Activated CD8-positive, alpha-beta T cell treated with anti-CD3 and anti-CD28 coated beads, Interleukin-2, amount 10 ng/mL, durations not matched to agents 7 days and 5 days (primary cell): ENCODE measurements at regions not wholly inside any gene's neighbourhood (a gene's known extent, or its start where the extent isn't known, plus 50 kb on each side); places are given as distances from the start of the nearest gene placed in this dataset.

ENCODE experiments used
- ATAC-seq: fragments of 150-1000 bp; cut with Tn5 transposase; one replicate; pipeline ENCODE4 v1.10.0; 2021; ENCODE audit warnings: moderate library complexity
- CTCF ChIA-PET: fragments of 350-600 bp; sonication (Branson Sonifier 250); formaldehyde crosslinking; loops from one replicate; lab custom pipeline; 2021; ENCODE audit warnings: antibody characterized with exemption; lab: Charles Lee
- POLR2A ChIA-PET: fragments of 350-600 bp; sonication (Branson Sonifier 250); formaldehyde crosslinking; loops from one replicate; lab custom pipeline; 2021; ENCODE audit warnings: antibody characterized with exemption; lab: Charles Lee
- DNase-seq: peaks from one replicate; pipeline ENCODE4 v3.0.0-alpha.2; 2020
- H3K27ac Mint-ChIP-seq: one replicate; pipeline ENCODE4 v1.8.0; 2021; ENCODE audit warnings: mild to moderate bottlenecking, mixed read lengths
- H3K27me3 Mint-ChIP-seq: one replicate; pipeline ENCODE4 v1.8.0; 2021; ENCODE audit warnings: low read depth, mixed read lengths
- H3K36me3 Mint-ChIP-seq: one replicate; pipeline ENCODE4 v1.8.0; 2021; ENCODE audit warnings: low read depth, mixed read lengths
- H3K4me1 Mint-ChIP-seq: one replicate; pipeline ENCODE4 v1.8.0; 2021; ENCODE audit warnings: low read depth, mixed read lengths
- H3K4me3 Mint-ChIP-seq: one replicate; pipeline ENCODE4 v1.8.0; 2021; ENCODE audit warnings: mild to moderate bottlenecking, mixed read lengths
- H3K9me3 Mint-ChIP-seq: one replicate; pipeline ENCODE4 v1.8.0; 2022; ENCODE audit warnings: mixed read lengths; ENCODE audit not compliant: insufficient read depth

DNA sequence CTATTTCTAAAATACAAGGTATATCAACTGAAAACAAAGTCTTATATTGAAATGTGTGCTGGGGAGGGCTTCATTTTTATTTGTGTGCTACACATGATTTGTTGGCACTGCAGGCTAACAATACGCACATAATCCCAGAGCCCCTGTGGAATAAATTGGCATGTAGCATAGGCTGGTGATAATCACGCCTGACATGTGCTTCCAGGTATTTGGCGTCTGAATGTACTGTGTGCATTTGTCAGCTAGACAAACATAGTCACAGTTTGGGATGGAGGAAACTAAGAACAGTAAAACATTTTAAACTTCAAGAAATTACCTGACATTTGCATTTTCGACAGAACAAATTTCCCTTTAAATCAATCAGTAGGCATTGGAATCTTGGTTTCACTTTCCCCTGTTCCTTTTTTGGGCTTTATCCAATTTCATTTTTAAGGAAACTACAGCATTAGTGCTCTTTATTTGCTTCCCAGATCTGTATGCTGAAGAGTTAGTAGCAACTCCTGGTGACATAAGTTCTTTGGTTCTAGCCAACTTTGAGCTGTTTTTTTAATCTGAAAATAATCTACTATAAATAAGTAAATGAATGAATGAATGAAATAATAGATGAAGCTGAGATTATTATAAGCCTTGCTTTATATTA, 472.3 kb downstream of the PDHA2 start:
- DNase-seq (no peak), ATAC-seq (no peak)
- Mint-ChIP-seq H3K4me3 (no peak overlapping the region), H3K27ac (no peak overlapping the region), H3K9me3 (no peaks in the 10 kb centered on the region), H3K27me3 (no peaks in the 10 kb centered on the region), H3K36me3 (no peaks in the 10 kb centered on the region), H3K4me1 (no peaks in the 10 kb centered on the region)
- CTCF ChIA-PET: no interaction called here
- POLR2A ChIA-PET: no interaction called here

DNA sequence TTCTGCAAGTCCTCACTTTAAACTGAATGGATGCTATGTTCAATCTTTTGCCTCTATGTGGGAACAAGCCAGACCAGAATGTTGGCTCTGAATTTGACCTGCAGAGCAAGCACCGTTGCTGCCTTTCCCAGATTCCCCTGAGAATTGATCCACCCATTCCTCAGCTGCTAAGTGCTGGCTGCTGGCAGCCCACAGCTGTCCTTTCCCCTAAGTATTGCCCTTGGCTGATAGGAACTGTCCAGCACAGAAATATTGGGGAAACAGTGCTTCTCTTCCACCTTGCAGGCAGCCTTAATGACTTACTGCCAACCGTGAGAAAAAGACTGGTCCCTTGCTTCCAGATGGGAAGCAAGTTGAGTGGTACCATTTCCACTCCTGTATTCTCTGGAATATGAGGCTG, 475.9 kb downstream of the PDHA2 start:
- POLR2A ChIA-PET: no interaction called here
- no peak overlapping the region for H3K27ac Mint-ChIP-seq
- H3K4me1 Mint-ChIP-seq: no peaks in the 10 kb centered on the region
- no peaks in the 10 kb centered on the region for H3K27me3 Mint-ChIP-seq
- no peaks in the 10 kb centered on the region for H3K36me3 Mint-ChIP-seq
- no peaks in the 10 kb centered on the region for H3K9me3 Mint-ChIP-seq
- ATAC-seq (no peak), DNase-seq (no peak)
- CTCF ChIA-PET: no interaction called here
- no peak overlapping the region for H3K4me3 Mint-ChIP-seq

DNA sequence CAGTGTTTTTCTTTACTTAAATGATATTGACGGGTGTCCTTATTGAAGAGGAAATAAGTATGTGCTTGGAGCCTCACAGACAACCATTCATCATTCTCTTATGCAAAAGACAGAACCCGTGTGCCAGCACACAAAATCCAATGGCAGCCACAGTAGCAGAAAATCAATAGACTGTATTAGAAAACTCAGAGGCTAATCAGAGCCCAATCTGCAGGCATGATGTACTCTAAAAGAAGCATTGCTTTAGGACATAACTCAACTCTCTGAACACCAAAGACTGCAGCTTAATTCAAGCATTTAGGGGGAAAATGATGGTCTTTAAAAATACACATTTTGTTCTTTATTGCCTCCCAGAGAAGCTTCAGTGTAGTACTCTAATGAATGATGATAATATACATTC, 476.9 kb downstream of the PDHA2 start:
- H3K4me1 Mint-ChIP-seq: no peaks in the 10 kb centered on the region
- H3K9me3 Mint-ChIP-seq: no peaks in the 10 kb centered on the region
- H3K27me3 Mint-ChIP-seq: no peaks in the 10 kb centered on the region
- POLR2A ChIA-PET: no interaction called here
- no peaks in the 10 kb centered on the region for H3K36me3 Mint-ChIP-seq
- DNase-seq (no peak), ATAC-seq (no peak)
- CTCF ChIA-PET: no interaction called here
- no peak overlapping the region for H3K27ac Mint-ChIP-seq
- H3K4me3 Mint-ChIP-seq: no peak overlapping the region

DNA sequence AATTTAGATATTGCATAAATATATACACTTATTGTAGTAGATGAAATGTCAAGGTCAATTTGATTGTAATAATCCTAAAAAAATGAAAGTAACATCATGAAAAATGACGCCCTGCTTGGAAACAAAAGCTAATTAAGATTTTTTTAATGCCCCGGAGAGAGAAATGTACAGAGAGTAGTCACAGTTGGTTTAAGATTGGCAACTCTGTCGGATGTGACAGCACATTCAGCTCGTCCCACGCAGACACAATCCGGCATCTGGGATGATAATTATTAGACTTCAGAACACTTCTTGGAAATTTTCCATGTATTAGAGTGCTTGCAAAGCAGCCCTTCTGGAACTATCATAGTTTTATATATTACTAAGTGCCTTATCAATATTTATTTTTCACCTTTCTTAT, 478.0 kb downstream of the PDHA2 start:
- DNase-seq: no peak
- ChIA-PET CTCF (no interaction called here), POLR2A (no interaction called here)
- Mint-ChIP-seq H3K27me3 (no peaks in the 10 kb centered on the region), H3K27ac (no peak overlapping the region), H3K4me1 (no peaks in the 10 kb centered on the region), H3K36me3 (no peaks in the 10 kb centered on the region), H3K4me3 (no peak overlapping the region), H3K9me3 (no peaks in the 10 kb centered on the region)
- no peak for ATAC-seq

DNA sequence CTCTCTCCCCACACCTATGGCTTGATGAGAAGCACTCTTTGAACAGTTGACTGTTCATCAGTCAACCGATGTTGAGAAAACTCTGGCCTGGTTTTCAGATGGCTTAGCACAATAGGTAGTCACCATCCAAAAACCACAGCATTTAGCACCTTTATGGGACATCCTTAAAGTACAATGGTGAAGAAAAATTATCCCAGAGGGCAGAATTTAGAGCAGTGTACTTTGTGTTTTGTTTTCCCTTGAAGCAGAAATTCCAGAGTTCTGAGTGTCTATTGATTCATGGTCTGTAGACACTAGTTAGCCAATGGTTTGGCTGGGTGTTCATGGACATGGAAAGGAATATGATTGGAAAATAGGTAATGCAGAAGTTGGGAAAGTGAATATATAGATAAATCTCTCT, 487.0 kb downstream of the PDHA2 start:
- H3K36me3 Mint-ChIP-seq: no peaks in the 10 kb centered on the region
- no peak overlapping the region for H3K27ac Mint-ChIP-seq
- no peaks in the 10 kb centered on the region for H3K4me1 Mint-ChIP-seq
- no peak for ATAC-seq
- H3K27me3 Mint-ChIP-seq: no peaks in the 10 kb centered on the region
- H3K4me3 Mint-ChIP-seq: no peak overlapping the region
- POLR2A ChIA-PET: no interaction called here
- no peak for DNase-seq
- CTCF ChIA-PET: no interaction called here
- peaks cover 6% of the 10 kb centered on the region for H3K9me3 Mint-ChIP-seq

DNA sequence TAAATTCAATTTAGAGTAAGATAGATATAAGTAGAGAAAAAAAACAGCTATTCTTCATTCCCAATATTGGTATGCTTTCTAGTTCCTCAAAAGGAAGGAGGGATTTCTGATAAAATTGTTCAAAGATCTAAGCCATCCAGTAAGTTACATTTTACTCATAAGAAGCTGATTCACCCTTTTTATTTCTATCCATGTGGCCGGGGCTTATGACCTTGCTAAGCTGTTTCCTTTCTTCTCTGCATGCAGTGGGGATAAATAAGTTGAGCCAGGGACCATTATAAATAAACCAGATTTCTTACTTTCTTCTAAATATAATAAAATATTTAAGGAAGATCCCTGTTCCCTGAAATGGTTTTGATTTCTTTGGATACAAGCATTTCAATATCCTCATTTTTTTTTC, 502.3 kb downstream of the PDHA2 start:
- DNase-seq (no peak), ATAC-seq (no peak)
- H3K27me3 Mint-ChIP-seq: no peaks in the 10 kb centered on the region
- ChIA-PET CTCF (no interaction called here), POLR2A (no interaction called here)
- H3K9me3 Mint-ChIP-seq: peaks cover 9% of the 10 kb centered on the region
- no peak overlapping the region for H3K27ac Mint-ChIP-seq
- no peaks in the 10 kb centered on the region for H3K4me1 Mint-ChIP-seq
- H3K36me3 Mint-ChIP-seq: no peaks in the 10 kb centered on the region
- no peak overlapping the region for H3K4me3 Mint-ChIP-seq

DNA sequence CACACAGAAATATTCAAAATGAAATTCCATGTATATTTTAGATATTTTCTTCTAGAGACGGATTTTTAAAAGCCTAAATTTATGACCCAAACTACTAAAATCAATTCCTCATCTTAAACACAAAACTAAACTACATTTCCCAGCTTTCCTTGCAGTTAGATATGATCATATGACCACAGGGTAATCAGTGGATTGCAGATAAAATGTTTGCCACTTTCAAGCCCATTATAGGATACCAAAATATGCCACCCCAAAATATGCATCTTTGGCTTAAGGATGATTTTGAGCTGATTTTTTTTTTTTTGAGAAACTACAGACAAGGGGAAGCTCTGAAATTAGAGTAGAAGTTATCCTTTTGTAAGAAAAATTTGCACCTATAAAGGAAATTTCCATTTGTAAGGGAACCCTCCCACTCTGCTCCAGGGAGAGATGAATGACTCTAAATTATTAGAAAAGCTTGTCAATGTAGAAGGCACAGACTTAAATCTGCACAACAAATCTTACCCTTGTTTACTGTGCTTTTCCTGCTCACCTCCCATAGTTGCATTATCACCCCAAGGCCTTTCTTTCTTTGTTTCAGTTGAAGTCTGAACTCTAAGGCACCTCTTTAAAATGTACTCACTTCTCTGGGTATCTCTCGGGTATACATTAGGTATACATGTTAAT, 503.0 kb downstream of the PDHA2 start:
- CTCF ChIA-PET: no interaction called here
- H3K4me1 Mint-ChIP-seq: no peaks in the 10 kb centered on the region
- H3K4me3 Mint-ChIP-seq: no peak overlapping the region
- POLR2A ChIA-PET: no interaction called here
- ATAC-seq: no peak
- H3K27ac Mint-ChIP-seq: no peak overlapping the region
- DNase-seq: no peak
- no peaks in the 10 kb centered on the region for H3K36me3 Mint-ChIP-seq
- no peaks in the 10 kb centered on the region for H3K27me3 Mint-ChIP-seq
- peaks cover 10% of the 10 kb centered on the region for H3K9me3 Mint-ChIP-seq

DNA sequence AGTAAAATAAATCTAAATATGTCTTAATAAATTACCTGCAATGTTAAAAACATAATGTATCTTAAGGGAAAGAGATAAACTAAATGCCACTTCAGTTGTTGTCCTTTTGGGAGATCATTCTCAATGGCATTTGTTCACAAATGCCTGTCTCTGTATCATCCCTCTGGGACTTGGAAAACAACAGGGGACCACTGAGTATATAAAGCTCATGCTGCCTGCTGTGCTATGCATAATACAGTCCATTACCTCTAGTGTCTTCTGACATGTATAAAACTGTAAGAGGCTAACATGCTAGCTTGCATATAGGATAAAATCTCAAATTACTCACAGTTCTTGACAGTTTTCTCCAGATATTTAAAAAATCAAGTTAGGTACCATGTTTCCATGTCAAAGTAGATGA, 503.9 kb downstream of the PDHA2 start:
- no peak for ATAC-seq
- no peaks in the 10 kb centered on the region for H3K27me3 Mint-ChIP-seq
- ChIA-PET POLR2A (no interaction called here), CTCF (no interaction called here)
- DNase-seq: no peak
- peaks cover 8% of the 10 kb centered on the region for H3K9me3 Mint-ChIP-seq
- H3K36me3 Mint-ChIP-seq: no peaks in the 10 kb centered on the region
- no peaks in the 10 kb centered on the region for H3K4me1 Mint-ChIP-seq
- no peak overlapping the region for H3K27ac Mint-ChIP-seq
- H3K4me3 Mint-ChIP-seq: no peak overlapping the region

DNA sequence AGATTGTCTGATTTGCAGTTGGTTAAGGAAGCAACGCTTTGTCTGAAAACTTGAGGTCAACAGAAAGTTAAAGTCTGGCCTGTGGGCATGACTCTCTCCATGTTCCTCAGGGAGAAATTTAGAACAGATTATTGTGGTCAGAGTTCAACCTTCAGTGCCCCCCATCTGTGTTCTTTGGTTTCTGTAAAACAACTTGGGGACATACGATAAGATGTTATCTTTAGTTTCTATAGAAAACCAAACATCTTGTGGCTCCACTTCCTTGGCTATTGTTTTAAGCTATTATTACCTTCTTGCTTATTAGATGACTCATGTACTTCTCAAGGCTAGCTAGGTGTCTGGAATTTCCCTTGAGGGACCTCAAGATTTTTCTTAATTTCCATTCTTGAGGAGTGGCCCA, 507.7 kb downstream of the PDHA2 start:
- ATAC-seq: no peak
- no peak for DNase-seq
- Mint-ChIP-seq H3K27ac (no peak overlapping the region), H3K4me3 (no peak overlapping the region), H3K4me1 (no peaks in the 10 kb centered on the region), H3K9me3 (peaks cover 3% of the 10 kb centered on the region), H3K36me3 (no peaks in the 10 kb centered on the region), H3K27me3 (no peaks in the 10 kb centered on the region)
- ChIA-PET POLR2A (no interaction called here), CTCF (no interaction called here)

DNA sequence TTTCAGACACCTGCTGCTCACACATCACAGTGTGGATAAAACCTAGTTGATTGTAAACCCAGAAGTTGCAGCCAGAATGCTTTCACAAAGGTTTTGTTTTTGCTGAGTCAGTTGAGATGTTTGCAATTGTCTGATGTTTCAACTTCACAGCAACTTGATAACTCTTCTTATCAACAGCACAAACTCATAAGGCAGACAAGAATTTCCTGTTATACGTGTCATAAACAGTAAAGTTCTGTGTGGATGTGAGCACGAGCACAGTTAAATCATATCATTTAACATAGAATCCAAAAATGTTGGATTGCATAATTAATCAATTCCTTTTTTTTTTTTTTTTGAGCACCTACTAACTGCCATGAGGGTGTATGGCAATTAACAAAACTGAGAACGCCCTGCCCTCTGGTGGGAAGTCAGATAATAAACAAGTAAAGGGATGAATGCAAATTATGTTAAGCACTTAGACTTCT, 512.2 kb downstream of the PDHA2 start:
- H3K4me1 Mint-ChIP-seq: no peaks in the 10 kb centered on the region
- no peaks in the 10 kb centered on the region for H3K27me3 Mint-ChIP-seq
- H3K27ac Mint-ChIP-seq: no peak overlapping the region
- peaks cover 2% of the 10 kb centered on the region for H3K9me3 Mint-ChIP-seq
- ATAC-seq (no peak), DNase-seq (no peak)
- ChIA-PET CTCF (interaction anchor here (1.0 kb wide), 2 partner anchors 1183 to 1186 kb away, joined by 3 to 5 read pairs; no protein-coding TSS in a partner anchor), POLR2A (no interaction called here)
- H3K4me3 Mint-ChIP-seq: no peak overlapping the region
- H3K36me3 Mint-ChIP-seq: no peaks in the 10 kb centered on the region

DNA sequence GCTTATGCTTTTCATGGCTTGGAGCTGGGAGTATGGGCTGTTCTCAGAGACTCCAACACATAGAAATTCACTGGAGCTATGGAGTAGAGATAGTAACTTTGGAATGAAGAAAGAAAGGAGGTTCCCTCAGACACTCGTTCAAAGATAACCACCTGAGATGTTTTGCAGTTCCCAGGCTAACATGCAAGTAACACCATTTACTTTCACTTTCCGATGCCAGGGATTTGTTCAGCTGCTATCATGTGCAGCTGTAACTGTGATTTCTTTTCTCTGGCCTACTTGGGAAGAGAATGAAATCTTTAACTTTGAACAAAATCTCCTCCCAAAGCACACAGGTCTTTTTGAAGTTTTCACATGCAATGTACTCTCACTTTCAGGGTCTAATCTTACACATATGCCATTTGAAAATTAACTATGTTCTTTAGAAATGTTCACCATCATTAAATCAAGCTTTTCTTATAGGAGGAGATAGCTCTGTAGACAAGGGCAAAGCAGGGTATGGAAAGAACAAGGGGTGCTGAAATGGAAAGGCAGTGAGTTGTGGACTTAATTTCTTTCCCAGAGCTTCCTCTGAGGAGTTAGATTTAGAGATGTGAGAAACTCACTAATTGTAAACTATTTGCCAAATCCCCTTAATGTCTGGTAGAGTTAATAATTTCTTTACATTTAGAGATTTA, 514.3 kb downstream of the PDHA2 start:
- ATAC-seq (no peak), DNase-seq (no peak)
- Mint-ChIP-seq H3K4me3 (no peak overlapping the region), H3K4me1 (no peaks in the 10 kb centered on the region), H3K27me3 (no peaks in the 10 kb centered on the region), H3K36me3 (no peaks in the 10 kb centered on the region), H3K9me3 (no peaks in the 10 kb centered on the region), H3K27ac (no peak overlapping the region)
- ChIA-PET CTCF (interaction anchor here (0.7 kb wide), 1 partner anchor 1732 kb away, joined by 3 read pairs; no protein-coding TSS in a partner anchor), POLR2A (no interaction called here)

DNA sequence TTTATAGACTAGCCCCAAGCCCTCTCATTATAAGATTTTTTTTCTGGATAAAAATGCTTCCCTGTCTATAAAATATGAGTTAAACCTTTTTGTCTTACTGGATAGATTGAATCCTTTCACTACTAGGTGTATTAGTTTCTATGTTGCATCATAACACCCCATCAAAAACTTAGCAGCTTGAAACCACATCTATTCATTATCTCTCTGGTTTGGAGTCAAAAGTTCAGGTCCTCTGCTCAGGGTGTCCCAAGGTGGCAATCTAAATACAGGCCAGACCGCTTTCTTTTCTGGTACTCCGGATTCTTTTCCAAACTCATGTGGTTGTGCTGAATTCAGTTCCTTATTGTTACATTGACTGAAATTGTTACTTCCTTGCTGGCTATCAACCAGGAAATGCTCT, 515.5 kb downstream of the PDHA2 start:
- no peak for ATAC-seq
- ChIA-PET POLR2A (no interaction called here), CTCF (no interaction called here)
- Mint-ChIP-seq H3K4me3 (no peak overlapping the region), H3K27me3 (no peaks in the 10 kb centered on the region), H3K36me3 (no peaks in the 10 kb centered on the region), H3K9me3 (no peaks in the 10 kb centered on the region), H3K4me1 (no peaks in the 10 kb centered on the region), H3K27ac (no peak overlapping the region)
- DNase-seq: no peak
